GM18873 (cell line): ENCODE measurements at regions not wholly inside any gene's neighbourhood (a gene's known extent, or its start where the extent isn't known, plus 50 kb on each side); places are given as distances from the start of the nearest gene placed in this dataset.

ENCODE experiments used
- ATAC-seq: cut with Tn5 transposase; IDR thresholded peaks from one replicate; pipeline ENCODE4 v1.9.1; 2021; ENCODE audit warnings: mild to moderate bottlenecking, moderate library complexity, moderate number of reproducible peaks; ENCODE audit not compliant: unreplicated experiment, low FRiP score

- ATAC-seq = no peak
Measured at GRCh38 chr2:42868096-42868495, 75.7 kb upstream of the HAAO start.

GRCh38 chr2:42867093-42868065 is 75.0 kb upstream of the HAAO start:
- ATAC-seq = no peak

- no peak for ATAC-seq
Measured at GRCh38 chr2:42865884-42866881, 73.8 kb upstream of the HAAO start.

- no peak for ATAC-seq
Measured at GRCh38 chr2:42864641-42865280, 72.4 kb upstream of the HAAO start.

- no peak for ATAC-seq
Measured at GRCh38 chr2:42864222-42864621, 71.8 kb upstream of the HAAO start.

- ATAC-seq = no peak
Measured at GRCh38 chr2:42863751-42864150, 71.4 kb upstream of the HAAO start.

GRCh38 chr2:42863320-42863719 is 70.9 kb upstream of the HAAO start:
- no peak for ATAC-seq

- no peak for ATAC-seq
Measured at GRCh38 chr2:42862669-42863185, 70.3 kb upstream of the HAAO start.

GRCh38 chr2:42861321-42861720 is 68.9 kb upstream of the HAAO start:
- no peak for ATAC-seq

GRCh38 chr2:42860319-42861094 is 68.1 kb upstream of the HAAO start:
- no peak for ATAC-seq

- no peak for ATAC-seq
Measured at GRCh38 chr2:42859791-42860190, 67.4 kb upstream of the HAAO start.

- no peak for ATAC-seq
Measured at GRCh38 chr2:42859006-42859552, 66.7 kb upstream of the HAAO start.

- ATAC-seq = no peak
Measured at GRCh38 chr2:42858140-42859005, 66.0 kb upstream of the HAAO start.

- no peak for ATAC-seq
Measured at GRCh38 chr2:42856891-42857632, 64.7 kb upstream of the HAAO start.

GRCh38 chr2:42856106-42856860 is 63.9 kb upstream of the HAAO start:
- no peak for ATAC-seq

- ATAC-seq = no peak
Measured at GRCh38 chr2:42855221-42855970, 63.0 kb upstream of the HAAO start.
